Activated T-helper 2 cell treated with anti-CD3 and anti-CD28 coated beads, Interferon-gamma antibody, Interleukin-2, Interleukin-4, amounts not matched to agents 10 μg/mL and 5 μg/mL and 100 μg/mL, durations not matched to agents 14 hours and 24 hours and 36 hours (primary cell): ENCODE measurements at regions not wholly inside any gene's neighbourhood (a gene's known extent, or its start where the extent isn't known, plus 50 kb on each side); places are given as distances from the start of the nearest gene placed in this dataset.

ENCODE experiments used
- DNase-seq: peaks from one replicate; pipeline ENCODE4 v3.0.0; 2021; ENCODE audit warnings: low spot score
- H3K27ac Mint-ChIP-seq: one replicate; pipeline ENCODE4 v1.8.0; 2021; ENCODE audit warnings: mixed read lengths
- H3K27me3 Mint-ChIP-seq: one replicate; pipeline ENCODE4 v1.8.0; 2021; ENCODE audit warnings: low read depth, mixed read lengths
- H3K36me3 Mint-ChIP-seq: one replicate; pipeline ENCODE4 v1.8.0; 2021; ENCODE audit warnings: low read depth, mixed read lengths
- H3K4me1 Mint-ChIP-seq: one replicate; pipeline ENCODE4 v1.8.0; 2021; ENCODE audit warnings: low read depth, mixed read lengths
- H3K4me3 Mint-ChIP-seq: one replicate; pipeline ENCODE4 v1.8.0; 2021; ENCODE audit warnings: low read depth, mild to moderate bottlenecking, moderate library complexity, mixed read lengths
- H3K9me3 Mint-ChIP-seq: one replicate; pipeline ENCODE4 v1.8.0; 2021; ENCODE audit warnings: mixed read lengths
- intact Hi-C: fragments of 100-400 bp; cut with micrococcal nuclease; formaldehyde crosslinking; loops from one replicate; pipeline ENCODE4 v1.15.1; 2023

DNA sequence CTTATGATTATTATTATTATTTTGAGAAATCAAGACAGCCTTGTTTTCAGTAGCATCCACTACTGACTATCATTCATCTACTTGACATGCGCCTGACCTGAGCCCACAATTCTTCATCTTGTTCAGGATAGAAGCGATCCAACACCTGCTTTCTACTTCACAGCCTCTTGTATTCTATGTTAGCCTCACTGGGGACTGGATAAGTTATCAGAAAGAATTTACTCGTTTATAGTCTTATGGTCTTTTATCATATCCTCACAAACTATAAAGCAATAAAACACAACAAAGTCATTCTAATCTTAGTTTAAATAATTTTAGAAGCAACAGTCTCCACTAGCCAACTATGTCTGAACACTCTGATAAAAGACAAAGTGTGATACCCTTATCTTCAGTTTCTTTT, 436.0 kb upstream of the ARGLU1 start:
- intact Hi-C loops = no loop called here
- no peak for DNase-seq
- no peak overlapping the region for H3K4me3 Mint-ChIP-seq
- H3K4me1 Mint-ChIP-seq = no peaks in the 10 kb centered on the region
- H3K27ac Mint-ChIP-seq = no peak overlapping the region
- H3K27me3 Mint-ChIP-seq = no peaks in the 10 kb centered on the region
- no peaks in the 10 kb centered on the region for H3K36me3 Mint-ChIP-seq
- H3K9me3 Mint-ChIP-seq = no peaks in the 10 kb centered on the region

DNA sequence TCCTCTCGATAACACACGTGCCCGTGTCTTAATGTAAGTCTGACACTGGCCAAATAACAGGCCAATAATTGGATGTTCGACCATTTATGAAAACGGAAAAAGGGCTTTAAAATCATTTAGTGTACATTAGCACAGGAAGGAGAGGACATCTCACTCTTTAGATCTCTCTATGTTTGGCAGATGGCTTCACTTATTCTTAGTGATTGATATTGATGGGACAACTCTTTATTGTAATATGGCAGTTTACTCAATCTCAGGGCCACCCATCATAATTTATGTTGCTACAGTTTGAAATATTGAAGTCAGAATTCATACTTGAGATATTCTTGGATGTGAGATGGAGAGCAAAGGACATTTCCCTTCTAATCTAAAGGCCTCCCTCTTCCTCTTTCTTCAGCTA, 430.7 kb upstream of the ARGLU1 start:
- DNase-seq = no peak
- intact Hi-C loops = no loop called here
- Mint-ChIP-seq H3K27me3 (no peaks in the 10 kb centered on the region), H3K36me3 (no peaks in the 10 kb centered on the region), H3K4me3 (no peak overlapping the region), H3K27ac (no peak overlapping the region), H3K9me3 (peaks cover 5% of the 10 kb centered on the region), H3K4me1 (no peaks in the 10 kb centered on the region)

DNA sequence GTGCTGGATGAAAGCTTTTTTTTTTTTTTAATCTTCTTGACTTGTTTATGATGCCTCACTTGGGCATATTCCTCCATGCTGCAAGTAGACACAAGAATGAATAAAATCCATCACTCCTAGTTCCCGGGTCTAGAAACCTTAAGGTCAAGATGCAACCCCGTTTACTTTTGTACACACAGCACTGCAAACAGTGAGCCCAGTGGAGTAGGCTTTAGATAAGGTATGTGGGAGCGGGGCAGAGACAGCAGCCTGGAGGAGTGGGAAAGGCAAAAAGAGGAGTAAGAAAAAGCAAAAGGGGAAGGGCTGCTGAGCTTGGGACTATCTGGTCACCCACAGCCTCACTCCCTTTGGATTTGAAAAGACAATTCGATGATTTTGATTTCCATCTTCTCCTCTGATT, 429.8 kb upstream of the ARGLU1 start:
- no peaks in the 10 kb centered on the region for H3K27me3 Mint-ChIP-seq
- H3K9me3 Mint-ChIP-seq = peaks cover 5% of the 10 kb centered on the region
- H3K4me1 Mint-ChIP-seq = no peaks in the 10 kb centered on the region
- no peaks in the 10 kb centered on the region for H3K36me3 Mint-ChIP-seq
- no peak overlapping the region for H3K4me3 Mint-ChIP-seq
- DNase-seq = no peak
- no peak overlapping the region for H3K27ac Mint-ChIP-seq
- intact Hi-C loops = no loop called here

DNA sequence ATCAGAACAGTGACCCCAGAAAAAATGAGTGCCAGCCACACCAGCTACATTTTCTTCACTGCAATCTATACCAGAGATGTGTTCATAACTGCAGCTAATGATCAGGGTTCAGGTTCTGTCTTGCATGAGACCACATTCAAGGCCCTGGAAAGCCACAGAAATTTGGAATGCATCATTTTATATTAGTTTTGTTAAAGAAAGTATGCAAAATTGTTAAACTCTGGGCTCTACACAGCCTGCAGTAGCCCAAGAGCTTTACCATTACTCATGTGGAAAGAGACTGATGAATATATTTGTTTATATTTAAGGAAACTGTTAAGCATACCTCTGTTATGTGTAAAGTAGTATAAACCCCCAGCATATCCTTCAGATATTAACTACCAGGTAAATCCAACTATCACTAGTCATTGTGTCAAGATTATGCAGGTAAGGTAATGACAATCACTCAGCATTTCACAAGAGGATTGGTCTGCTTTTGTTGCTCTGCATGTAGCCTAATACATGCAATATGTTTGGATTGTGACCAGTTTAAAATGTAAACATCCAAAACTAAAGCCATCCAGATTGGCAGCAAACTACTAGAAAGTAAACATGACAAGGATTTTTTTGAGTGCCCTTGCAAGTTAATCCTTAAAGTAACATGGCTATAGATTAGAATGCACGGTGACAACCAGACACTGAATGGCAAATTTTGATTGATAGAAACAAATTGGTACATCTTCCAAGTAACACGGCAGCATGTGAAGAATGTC, 429.1 kb upstream of the ARGLU1 start:
- no peak overlapping the region for H3K4me3 Mint-ChIP-seq
- H3K36me3 Mint-ChIP-seq = no peaks in the 10 kb centered on the region
- DNase-seq = no peak
- no peaks in the 10 kb centered on the region for H3K4me1 Mint-ChIP-seq
- H3K27me3 Mint-ChIP-seq = no peaks in the 10 kb centered on the region
- H3K27ac Mint-ChIP-seq = no peak overlapping the region
- peaks cover 5% of the 10 kb centered on the region for H3K9me3 Mint-ChIP-seq
- intact Hi-C loops = no loop called here

DNA sequence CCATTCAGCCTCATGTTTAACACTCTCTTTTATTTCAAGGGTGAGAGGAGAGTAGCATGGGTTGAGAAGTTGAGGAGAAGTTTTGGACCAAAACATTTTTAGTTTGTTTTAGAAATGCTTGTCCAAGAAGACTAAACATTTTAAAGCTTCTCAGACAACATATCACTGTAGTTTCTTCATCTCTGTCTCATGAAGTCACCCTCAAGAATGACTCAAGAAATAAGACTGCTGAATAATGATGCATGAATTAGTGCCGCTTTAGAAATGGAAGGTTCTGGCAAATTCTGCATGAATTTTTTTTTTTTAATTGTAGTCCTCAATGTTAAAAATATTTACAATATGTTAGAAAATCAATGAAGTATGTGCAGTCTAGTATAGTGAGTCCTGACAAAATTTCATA, 422.7 kb upstream of the ARGLU1 start:
- intact Hi-C loops = no loop called here
- peaks cover 4% of the 10 kb centered on the region for H3K9me3 Mint-ChIP-seq

DNA sequence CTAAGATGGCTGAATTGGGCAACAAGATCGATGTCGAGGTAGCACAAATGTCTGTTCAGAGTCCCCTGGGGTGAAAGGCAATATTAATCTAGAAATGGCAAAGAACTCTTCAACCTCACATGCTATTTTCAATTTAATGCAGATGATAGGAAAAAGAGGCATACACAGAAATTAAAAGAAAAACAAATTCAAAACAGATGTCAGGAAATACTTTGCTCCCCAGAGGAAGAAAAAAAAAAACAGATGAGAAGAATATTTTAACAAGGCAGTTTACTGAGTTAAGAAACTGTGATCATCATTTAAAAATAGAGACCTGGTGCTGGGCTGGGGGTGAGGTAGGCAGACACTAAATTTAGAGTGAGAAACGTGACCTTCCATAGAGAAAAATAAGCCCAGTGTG, 421.9 kb upstream of the ARGLU1 start:
- no peaks in the 10 kb centered on the region for H3K27me3 Mint-ChIP-seq
- H3K4me1 Mint-ChIP-seq = no peaks in the 10 kb centered on the region
- H3K4me3 Mint-ChIP-seq = no peak overlapping the region
- H3K36me3 Mint-ChIP-seq = no peaks in the 10 kb centered on the region
- peaks cover 4% of the 10 kb centered on the region for H3K9me3 Mint-ChIP-seq
- no peak for DNase-seq
- intact Hi-C loops = no loop called here
- H3K27ac Mint-ChIP-seq = no peak overlapping the region

More for the DNA sequence above, 422.7 kb upstream of the ARGLU1 start:
- no peaks in the 10 kb centered on the region for H3K27me3 Mint-ChIP-seq
- no peaks in the 10 kb centered on the region for H3K36me3 Mint-ChIP-seq
- H3K4me3 Mint-ChIP-seq = no peak overlapping the region
- H3K27ac Mint-ChIP-seq = no peak overlapping the region
- DNase-seq = no peak
- no peaks in the 10 kb centered on the region for H3K4me1 Mint-ChIP-seq

DNA sequence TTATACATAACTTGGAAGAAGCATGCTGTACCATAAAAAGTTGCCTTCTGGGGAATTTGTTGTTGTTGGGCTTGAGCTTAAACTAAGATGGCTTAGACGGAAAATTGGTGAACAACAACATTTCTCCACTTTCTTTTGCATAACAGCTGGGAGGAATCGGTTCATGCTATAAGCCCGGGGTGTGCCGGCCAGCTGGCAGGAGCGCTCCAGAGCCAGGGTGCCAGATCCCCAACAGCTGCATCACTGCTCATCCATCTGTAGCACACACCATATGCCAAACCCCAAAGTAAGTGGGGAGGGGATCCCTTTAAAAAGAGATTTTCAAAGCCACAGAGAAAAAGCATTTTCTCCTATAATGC, 419.5 kb upstream of the ARGLU1 start:
- Mint-ChIP-seq H3K9me3 (peaks cover 4% of the 10 kb centered on the region), H3K4me3 (no peak overlapping the region), H3K36me3 (no peaks in the 10 kb centered on the region), H3K4me1 (no peaks in the 10 kb centered on the region), H3K27me3 (no peaks in the 10 kb centered on the region), H3K27ac (no peak overlapping the region)
- no peak for DNase-seq
- intact Hi-C loops = no loop called here

DNA sequence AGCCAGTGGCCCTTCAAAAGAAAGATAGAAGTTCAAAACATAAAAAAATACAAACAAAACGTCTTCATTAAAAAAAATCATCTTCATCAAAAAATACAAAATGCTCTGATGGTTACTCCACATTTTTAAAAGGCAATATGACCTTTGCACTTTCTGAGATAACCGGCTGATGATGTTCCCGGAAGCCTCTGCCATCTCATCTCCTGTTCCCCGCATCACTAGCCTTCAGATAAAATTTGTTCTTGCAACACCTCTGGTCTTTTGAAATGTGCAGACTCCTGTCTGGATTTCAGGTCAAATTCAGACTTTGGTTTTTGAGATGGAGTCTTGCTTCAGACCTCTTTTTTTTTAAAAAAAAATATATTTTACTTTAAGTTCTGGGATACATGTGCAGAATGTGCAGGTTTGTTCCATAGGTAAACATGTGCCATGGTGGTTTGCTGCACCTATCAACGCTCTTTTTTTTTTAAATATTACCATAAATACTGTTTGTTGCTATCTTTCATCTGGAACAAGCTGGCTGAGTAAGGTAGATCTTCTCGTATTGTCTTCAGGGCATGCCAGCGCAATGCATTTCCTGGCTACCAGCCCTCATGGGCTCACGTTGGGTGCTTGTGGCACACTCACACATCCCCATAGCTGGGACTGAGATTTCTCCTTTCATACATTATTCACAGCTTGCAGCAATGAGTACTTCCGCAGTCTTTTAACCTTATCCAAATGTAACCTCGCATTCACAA, 418.9 kb upstream of the ARGLU1 start:
- H3K27ac Mint-ChIP-seq = no peak overlapping the region
- DNase-seq = no peak
- no peaks in the 10 kb centered on the region for H3K36me3 Mint-ChIP-seq
- peaks cover 4% of the 10 kb centered on the region for H3K9me3 Mint-ChIP-seq
- H3K27me3 Mint-ChIP-seq = no peaks in the 10 kb centered on the region
- no peaks in the 10 kb centered on the region for H3K4me1 Mint-ChIP-seq
- no peak overlapping the region for H3K4me3 Mint-ChIP-seq
- intact Hi-C loops = no loop called here

DNA sequence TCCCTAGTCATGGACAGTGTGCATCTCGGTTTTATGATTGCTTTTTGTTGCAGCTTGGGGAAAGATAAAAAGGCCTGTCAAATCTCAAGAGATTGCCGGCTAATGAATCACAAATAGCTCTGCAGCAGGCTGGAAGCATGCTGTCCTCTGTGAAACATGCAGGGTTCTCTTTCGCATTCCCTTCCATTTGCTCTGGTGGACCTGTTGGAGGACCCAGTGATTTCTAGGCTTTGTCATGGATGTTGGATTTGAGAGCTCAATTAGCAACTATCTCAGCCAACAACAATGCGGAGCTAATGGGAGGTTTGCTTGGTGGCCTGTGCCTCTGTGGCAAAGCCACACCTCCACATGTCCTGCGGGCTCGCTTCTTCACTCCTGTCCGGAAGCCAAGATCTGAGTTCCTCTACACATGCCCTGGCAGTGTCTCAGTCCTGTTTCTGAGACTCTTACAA, 418.1 kb upstream of the ARGLU1 start:
- H3K4me1 Mint-ChIP-seq = no peaks in the 10 kb centered on the region
- H3K36me3 Mint-ChIP-seq = no peaks in the 10 kb centered on the region
- H3K4me3 Mint-ChIP-seq = no peak overlapping the region
- H3K27me3 Mint-ChIP-seq = no peaks in the 10 kb centered on the region
- H3K27ac Mint-ChIP-seq = no peak overlapping the region
- peaks cover 4% of the 10 kb centered on the region for H3K9me3 Mint-ChIP-seq
- no peak for DNase-seq
- intact Hi-C loops = no loop called here

DNA sequence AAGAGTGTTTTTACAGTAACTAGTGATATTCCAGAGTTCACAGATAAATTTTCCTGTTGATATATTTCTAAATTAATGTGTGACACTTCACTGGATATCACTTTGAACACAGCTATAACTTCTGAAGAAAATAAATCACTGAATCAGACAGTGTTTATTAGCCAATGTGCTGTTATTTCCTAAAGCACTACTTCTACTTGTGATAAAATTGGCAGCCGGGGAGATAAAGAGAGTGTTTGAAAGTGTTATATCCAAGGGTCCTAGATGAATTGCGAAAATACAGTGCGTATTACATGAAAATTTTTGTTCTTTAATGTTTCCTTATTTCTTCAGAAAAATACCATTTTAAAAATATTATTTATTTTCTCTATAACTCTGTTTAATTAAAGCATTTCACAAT, 417.5 kb upstream of the ARGLU1 start:
- Mint-ChIP-seq H3K27me3 (no peaks in the 10 kb centered on the region), H3K36me3 (no peaks in the 10 kb centered on the region), H3K4me3 (no peak overlapping the region), H3K4me1 (no peaks in the 10 kb centered on the region), H3K9me3 (peaks cover 4% of the 10 kb centered on the region), H3K27ac (no peak overlapping the region)
- DNase-seq = no peak
- intact Hi-C loops = no loop called here

DNA sequence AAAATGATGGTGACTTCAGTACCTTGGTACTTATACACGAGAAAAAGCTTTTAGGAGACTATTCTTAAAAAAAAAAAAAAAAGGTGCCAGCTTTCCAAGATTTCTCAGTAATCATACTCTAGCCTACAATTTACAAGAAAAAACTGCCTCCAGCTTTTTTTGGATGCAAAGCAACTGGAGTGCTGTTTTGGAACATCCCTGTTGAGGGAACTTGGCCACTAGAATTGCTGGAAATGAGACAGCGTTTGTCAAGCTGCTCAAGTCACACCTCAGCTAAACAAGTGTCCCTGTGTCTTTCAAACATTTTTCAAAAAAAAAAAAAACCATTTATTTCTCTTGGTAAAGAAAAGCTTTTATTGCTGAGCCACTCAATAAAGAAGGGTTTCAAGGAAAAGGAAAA, 413.1 kb upstream of the ARGLU1 start:
- Mint-ChIP-seq H3K4me1 (no peaks in the 10 kb centered on the region), H3K4me3 (no peak overlapping the region), H3K36me3 (no peaks in the 10 kb centered on the region), H3K9me3 (peaks cover 4% of the 10 kb centered on the region), H3K27me3 (no peaks in the 10 kb centered on the region), H3K27ac (no peak overlapping the region)
- intact Hi-C loops = no loop called here
- DNase-seq = no peak

DNA sequence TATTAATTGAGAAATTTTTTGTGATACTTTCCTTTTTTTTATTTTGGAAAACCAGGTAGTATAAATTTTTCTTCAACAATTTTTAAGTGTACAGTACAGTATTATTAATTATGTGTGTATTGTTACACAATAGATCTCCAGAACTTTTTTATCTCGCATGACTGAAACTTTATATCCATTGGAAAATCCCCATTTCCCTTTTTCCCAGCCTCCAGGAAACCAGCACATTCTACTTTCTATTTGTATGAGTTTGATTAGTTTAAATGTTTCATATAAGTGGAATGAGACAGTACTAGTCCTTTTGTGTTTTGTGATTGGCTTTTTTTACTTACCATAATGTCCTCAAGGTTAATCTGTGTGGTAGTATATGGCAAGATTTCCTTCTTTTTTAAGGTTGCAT, 399.5 kb upstream of the ARGLU1 start:
- Mint-ChIP-seq H3K27me3 (no peaks in the 10 kb centered on the region), H3K4me1 (no peaks in the 10 kb centered on the region), H3K27ac (no peak overlapping the region), H3K4me3 (no peak overlapping the region), H3K9me3 (no peaks in the 10 kb centered on the region), H3K36me3 (no peaks in the 10 kb centered on the region)
- intact Hi-C loops = no loop called here
- no peak for DNase-seq

DNA sequence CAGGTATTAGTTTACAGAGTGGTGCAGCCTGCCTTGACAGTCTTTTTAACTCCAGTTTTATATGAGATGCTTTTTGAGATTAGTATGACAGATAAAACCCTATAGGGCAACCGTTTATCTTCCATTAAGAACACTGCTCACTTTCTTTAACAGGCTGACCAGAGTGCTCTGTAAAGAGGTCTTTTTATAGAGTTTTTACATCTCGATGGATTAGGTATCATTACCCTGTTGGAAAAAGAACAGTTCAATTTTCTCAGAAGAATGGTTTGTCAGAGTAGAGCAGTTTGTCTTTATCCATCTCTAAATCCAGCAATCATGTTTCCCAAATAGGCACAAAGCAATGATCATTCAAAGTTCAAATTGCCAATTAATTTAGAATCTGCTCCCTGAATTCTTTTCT, 395.2 kb upstream of the ARGLU1 start:
- DNase-seq = no peak
- Mint-ChIP-seq H3K36me3 (no peaks in the 10 kb centered on the region), H3K4me3 (no peak overlapping the region), H3K27me3 (no peaks in the 10 kb centered on the region), H3K9me3 (no peaks in the 10 kb centered on the region), H3K4me1 (no peaks in the 10 kb centered on the region), H3K27ac (no peak overlapping the region)
- intact Hi-C loops = no loop called here
